Progenitor cell of endocrine pancreas (in vitro differentiated cells): ENCODE measurements at regions not wholly inside any gene's neighbourhood (a gene's known extent, or its start where the extent isn't known, plus 50 kb on each side); places are given as distances from the start of the nearest gene placed in this dataset.

Experiments
- DNase-seq: peaks from one replicate; pipeline ENCODE4 v3.0.0; 2021; ENCODE audit warnings: low spot score; ENCODE audit not compliant: unreplicated experiment
- H3K27ac Mint-ChIP-seq: 2 replicates; pipeline ENCODE4 v1.8.0; 2021; ENCODE audit warnings: mild to moderate bottlenecking, moderate library complexity, mixed read lengths
- H3K27me3 Mint-ChIP-seq: 2 replicates; pipeline ENCODE4 v1.8.0; 2021; ENCODE audit warnings: mixed read lengths
- H3K36me3 Mint-ChIP-seq: 2 replicates; pipeline ENCODE4 v1.8.0; 2022; ENCODE audit warnings: mixed read lengths; ENCODE audit not compliant: insufficient read depth
- H3K4me1 Mint-ChIP-seq: 2 replicates; pipeline ENCODE4 v1.8.0; 2021; ENCODE audit warnings: low read depth, mixed read lengths
- H3K4me3 Mint-ChIP-seq: 2 replicates; pipeline ENCODE4 v1.8.0; 2021; ENCODE audit warnings: low read depth, mild to moderate bottlenecking, moderate library complexity, mixed read lengths
- H3K9me3 Mint-ChIP-seq: 2 replicates; pipeline ENCODE4 v1.8.0; 2021; ENCODE audit warnings: low read depth, mixed read lengths
- CTCF ChIP-seq: fragments of 200-600 bp; sonication (generic); IDR thresholded peaks from one replicate; pipeline ENCODE4 v1.5.0; 2021; ENCODE audit warnings: antibody characterized with exemption, mild to moderate bottlenecking; ENCODE audit not compliant: unreplicated experiment

GRCh38 chrX:82196866-82197265 lies 995.0 kb downstream of the SH3BGRL start:
- no peak overlapping the region for H3K4me3 Mint-ChIP-seq
- peaks cover 53% of the 10 kb centered on the region for H3K9me3 Mint-ChIP-seq
- no peaks in the 10 kb centered on the region for H3K4me1 Mint-ChIP-seq
- no peak for DNase-seq
- peaks cover 1% of the 10 kb centered on the region for H3K36me3 Mint-ChIP-seq
- no peak overlapping the region for H3K27ac Mint-ChIP-seq
- H3K27me3 Mint-ChIP-seq = no peaks in the 10 kb centered on the region
- TF ChIP-seq CTCF = no peak

DNA sequence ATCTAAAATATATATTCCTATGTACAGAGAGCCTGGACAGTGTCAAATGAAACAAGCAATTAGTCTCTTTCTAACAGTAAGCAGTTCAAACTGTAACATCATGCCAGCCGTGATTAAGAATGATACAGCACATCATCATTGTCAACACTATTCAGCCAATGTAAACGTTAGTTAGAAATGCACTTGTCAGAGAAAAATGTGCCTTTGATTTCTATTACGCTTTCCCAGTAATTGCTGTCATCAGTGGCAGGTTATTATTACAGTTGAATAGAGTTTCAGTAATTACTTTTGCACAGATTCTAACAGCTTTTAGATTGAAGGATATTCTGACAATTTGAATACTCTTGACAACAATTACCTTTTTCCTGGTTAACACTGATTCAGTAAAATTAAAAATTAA lies 1007.1 kb downstream of the SH3BGRL start:
- H3K27me3 Mint-ChIP-seq = no peaks in the 10 kb centered on the region
- TF ChIP-seq CTCF = no peak
- H3K4me3 Mint-ChIP-seq = no peak overlapping the region
- no peak for DNase-seq
- no peak overlapping the region for H3K27ac Mint-ChIP-seq
- no peaks in the 10 kb centered on the region for H3K4me1 Mint-ChIP-seq
- peaks cover 40% of the 10 kb centered on the region for H3K9me3 Mint-ChIP-seq
- no peaks in the 10 kb centered on the region for H3K36me3 Mint-ChIP-seq

DNA sequence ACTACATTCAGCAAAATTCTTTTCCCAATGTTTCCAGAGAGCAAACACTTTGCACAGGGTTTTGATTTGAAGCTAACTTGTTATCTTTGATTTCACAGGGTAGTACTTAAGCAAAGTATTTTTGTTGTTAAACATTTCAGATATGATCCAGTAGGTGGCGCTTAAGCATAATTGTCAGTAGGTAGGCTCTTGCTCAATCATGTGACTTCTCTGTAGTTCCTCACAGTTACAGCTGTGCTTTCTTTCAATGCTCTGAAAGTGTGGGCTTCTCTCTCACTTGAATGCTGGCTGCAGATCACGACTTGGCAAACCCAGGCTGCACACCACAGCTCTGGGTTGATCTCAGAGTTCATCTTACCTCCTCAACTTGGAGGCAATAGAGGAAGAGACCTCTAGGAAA lies 1016.5 kb downstream of the SH3BGRL start:
- Mint-ChIP-seq H3K9me3 (peaks cover 50% of the 10 kb centered on the region), H3K27ac (no peak overlapping the region), H3K27me3 (no peaks in the 10 kb centered on the region), H3K4me3 (no peak overlapping the region), H3K36me3 (no peaks in the 10 kb centered on the region), H3K4me1 (peaks cover 2% of the 10 kb centered on the region)
- DNase-seq = no peak
- TF ChIP-seq CTCF = peak; percentile 48

- no peak for DNase-seq
- H3K4me1 Mint-ChIP-seq = peaks cover 2% of the 10 kb centered on the region
- H3K27ac Mint-ChIP-seq = no peak overlapping the region
- no peak overlapping the region for H3K4me3 Mint-ChIP-seq
- H3K27me3 Mint-ChIP-seq = no peaks in the 10 kb centered on the region
- no peaks in the 10 kb centered on the region for H3K36me3 Mint-ChIP-seq
- TF ChIP-seq CTCF = no peak
- peaks cover 47% of the 10 kb centered on the region for H3K9me3 Mint-ChIP-seq
These were observed 1017.2 kb downstream of the SH3BGRL start for GRCh38 chrX:82219129-82219528.

DNA sequence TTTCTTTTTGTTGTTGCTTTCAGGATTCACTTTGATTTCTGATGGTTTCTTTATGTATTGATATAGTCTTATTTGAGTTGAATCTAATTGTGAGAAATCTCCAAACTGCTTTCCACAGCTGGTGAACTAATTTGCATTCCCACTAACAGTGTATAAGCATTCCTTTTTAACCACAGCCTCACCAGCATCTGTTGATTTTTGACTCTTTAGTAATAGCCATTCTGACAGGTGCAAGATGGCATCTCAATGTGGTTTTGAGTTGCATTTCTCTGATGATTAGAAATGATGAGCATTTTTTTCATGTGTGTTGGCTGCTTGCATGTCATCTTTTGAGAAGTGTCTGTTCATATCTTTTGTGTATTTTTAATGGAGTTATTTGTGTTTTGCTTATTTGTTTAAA lies 1023.1 kb downstream of the SH3BGRL start:
- Mint-ChIP-seq H3K36me3 (no peaks in the 10 kb centered on the region), H3K27ac (no peak overlapping the region), H3K4me1 (no peaks in the 10 kb centered on the region), H3K4me3 (no peak overlapping the region), H3K9me3 (peaks cover 37% of the 10 kb centered on the region), H3K27me3 (no peaks in the 10 kb centered on the region)
- no peak for DNase-seq
- no peak for TF ChIP-seq CTCF
